ENCODE measurements at regions not wholly inside any gene's neighbourhood (a gene's known extent, or its start where the extent isn't known, plus 50 kb on each side); places are given as distances from the start of the nearest gene placed in this dataset.

GRCh38 chr20:50399555-50399916, 110.6 kb upstream of the PTPN1 start:
- ChIA-PET CTCF (no interaction called here), POLR2A (no interaction called here)
- H3K4me3 ChIP-seq (ENCODE audit: low read depth, low read length): no peak overlapping the region
- TF ChIP-seq CTCF (IDR thresholded peaks at IDR 0.05; ENCODE audit: insufficient read depth, low read length, missing control alignments): no peak
- no peak for DNase-seq (ENCODE audit: low read depth, low spot score)

- CTCF ChIA-PET: interaction anchor here (1.0 kb wide), 1 partner anchor 24 kb away, joined by 3 read pairs; no protein-coding TSS in a partner anchor
- DNase-seq (ENCODE audit: low read depth, low spot score): no peak
- POLR2A ChIA-PET: no interaction called here
- TF ChIP-seq CTCF (IDR thresholded peaks at IDR 0.05; ENCODE audit: insufficient read depth, low read length, missing control alignments): no peak
- H3K4me3 ChIP-seq (ENCODE audit: low read depth, low read length): no peak overlapping the region
Observed at GRCh38 chr20:50399917-50400704, 110.1 kb upstream of the PTPN1 start.

GRCh38 chr20:50400705-50401586, 109.2 kb upstream of the PTPN1 start:
- no peak for DNase-seq (ENCODE audit: low read depth, low spot score)
- no peak overlapping the region for H3K4me3 ChIP-seq (ENCODE audit: low read depth, low read length)
- TF ChIP-seq CTCF (IDR thresholded peaks at IDR 0.05; ENCODE audit: insufficient read depth, low read length, missing control alignments): no peak
- POLR2A ChIA-PET: no interaction called here
- CTCF ChIA-PET: interaction anchor here (1.0 kb wide), 1 partner anchor 23 kb away, joined by 3 read pairs; no protein-coding TSS in a partner anchor

GRCh38 chr20:50401587-50402418, 108.4 kb upstream of the PTPN1 start:
- CTCF ChIA-PET: no interaction called here
- DNase-seq (ENCODE audit: low read depth, low spot score): no peak
- no peak overlapping the region for H3K4me3 ChIP-seq (ENCODE audit: low read depth, low read length)
- POLR2A ChIA-PET: no interaction called here
- TF ChIP-seq CTCF (IDR thresholded peaks at IDR 0.05; ENCODE audit: insufficient read depth, low read length, missing control alignments): no peak

GRCh38 chr20:50403565-50404418, 106.4 kb upstream of the PTPN1 start:
- POLR2A ChIA-PET: no interaction called here
- CTCF ChIA-PET: interaction anchor here (1.8 kb wide), 1 partner anchor 215 kb away, joined by 6 read pairs; no protein-coding TSS in a partner anchor
- DNase-seq (ENCODE audit: low read depth, low spot score): no peak
- no peak overlapping the region for H3K4me3 ChIP-seq (ENCODE audit: low read depth, low read length)
- TF ChIP-seq CTCF (IDR thresholded peaks at IDR 0.05; ENCODE audit: insufficient read depth, low read length, missing control alignments): no peak

Data from AG04449 (cell line).